Naive thymus-derived CD4-positive, alpha-beta T cell (primary cell): ENCODE measurements at regions not wholly inside any gene's neighbourhood (a gene's known extent, or its start where the extent isn't known, plus 50 kb on each side); places are given as distances from the start of the nearest gene placed in this dataset.

ENCODE experiments used
- ATAC-seq: fragments of 150-1000 bp; cut with Tn5 transposase; 2 replicates; pipeline ENCODE4 v1.10.0; 2021; ENCODE audit warnings: mild to moderate bottlenecking, moderate library complexity
- CTCF ChIA-PET: fragments of 350-600 bp; sonication (Branson Sonifier 250); formaldehyde crosslinking; loops from one replicate; lab custom pipeline; 2021; ENCODE audit warnings: antibody characterized with exemption; lab: Charles Lee
- POLR2A ChIA-PET: fragments of 350-600 bp; sonication (Branson Sonifier 250); formaldehyde crosslinking; loops from one replicate; lab custom pipeline; 2021; ENCODE audit warnings: antibody characterized with exemption, inconsistent platforms; lab: Charles Lee
- DNase-seq, 9 donors: peaks; one replicate each; pipeline versions ENCODE4 v3.0.0 to v3.0.0-alpha.2; 2020 to 2022; ENCODE audit warnings: mixed read lengths in 1 of 9
- H3K27ac ChIP-seq: one replicate; pipeline ENCODE4 v1.7.0; 2013; ENCODE audit warnings: mild to moderate bottlenecking, low read depth, low read length, moderate library complexity
- H3K27me3 ChIP-seq, 2 donors: one replicate each; pipeline ENCODE4 v1.7.0; 2013; ENCODE audit warnings: low read length in 2 of 2, mild to moderate bottlenecking in 2 of 2, moderate library complexity in 2 of 2; ENCODE audit not compliant: control insufficient read depth in 2 of 2, insufficient read depth in 2 of 2
- H3K36me3 ChIP-seq, 3 experiments: 1 replicate in 2 of 3; 2 replicates in 1 of 3; pipeline ENCODE4 v1.7.0; 2013; ENCODE audit warnings: low read length in 3 of 3, mild to moderate bottlenecking in 3 of 3, moderate library complexity in 1 of 3; ENCODE audit not compliant: insufficient read depth in 3 of 3, control insufficient read depth in 2 of 3
- H3K4me1 ChIP-seq, 2 donors: one replicate each; pipeline ENCODE4 v1.7.0; 2013; ENCODE audit warnings: low read length in 2 of 2, mild to moderate bottlenecking in 2 of 2, moderate library complexity in 1 of 2; ENCODE audit not compliant: control insufficient read depth in 2 of 2, insufficient read depth in 2 of 2
- H3K4me3 ChIP-seq: 2 replicates; pipeline ENCODE4 v1.7.0; 2013; ENCODE audit warnings: mild to moderate bottlenecking, low read length
- H3K9me3 ChIP-seq, 3 experiments: 1 replicate in 2 of 3; 2 replicates in 1 of 3; pipeline ENCODE4 v1.7.0; 2013; ENCODE audit warnings: low read length in 3 of 3; ENCODE audit not compliant: control insufficient read depth in 2 of 3
- H3K27ac Mint-ChIP-seq, 9 donors: one replicate each; pipeline ENCODE4 v1.8.0; 2020 to 2022; ENCODE audit warnings: mixed read lengths in 9 of 9, mild to moderate bottlenecking in 8 of 9, moderate library complexity in 5 of 9, inconsistent platforms in 2 of 9
- H3K27me3 Mint-ChIP-seq, 5 donors: one replicate each; pipeline ENCODE4 v1.8.0; 2021 to 2022; ENCODE audit warnings: mixed read lengths in 5 of 5, mild to moderate bottlenecking in 1 of 5
- H3K36me3 Mint-ChIP-seq, 5 donors: one replicate each; pipeline ENCODE4 v1.8.0; 2020 to 2022; ENCODE audit warnings: mixed read lengths in 5 of 5, mild to moderate bottlenecking in 3 of 5, inconsistent platforms in 1 of 5
- H3K4me1 Mint-ChIP-seq, 7 donors: one replicate each; pipeline ENCODE4 v1.8.0; 2020 to 2022; ENCODE audit warnings: mixed read lengths in 7 of 7, mild to moderate bottlenecking in 3 of 7, inconsistent platforms in 1 of 7
- H3K4me3 Mint-ChIP-seq, 10 donors: one replicate each; pipeline ENCODE4 v1.8.0; 2020 to 2022; ENCODE audit warnings: mild to moderate bottlenecking in 10 of 10, mixed read lengths in 10 of 10, moderate library complexity in 6 of 10, inconsistent platforms in 2 of 10
- H3K9me3 Mint-ChIP-seq, 11 donors: one replicate each; pipeline ENCODE4 v1.8.0; 2020 to 2022; ENCODE audit warnings: mixed read lengths in 11 of 11, mild to moderate bottlenecking in 4 of 11, inconsistent platforms in 1 of 11, moderate library complexity in 1 of 11
- intact Hi-C, 2 donors: fragments of 100-400 bp; cut with micrococcal nuclease; formaldehyde crosslinking; loops; one replicate each; pipeline ENCODE4 v1.15.1; 2023

GRCh38 chr21:38980416-38981313 lies 174.9 kb downstream of the ETS2 start:
- peaks cover 0 to 2% (median 0%) of the 10 kb centered on the region in 5 donors for H3K36me3 Mint-ChIP-seq
- H3K27me3 Mint-ChIP-seq, result peaks cover 0 to 64% (median 52%) of the 10 kb centered on the region in 5 donors
- ATAC-seq (no peak), DNase-seq (no peak)
- H3K4me3 Mint-ChIP-seq, result no peak overlapping the region
- ChIA-PET POLR2A (no interaction called here), CTCF (no interaction called here)
- Histone ChIP-seq H3K27ac (no peak overlapping the region), H3K4me3 (no peak overlapping the region), H3K9me3 (no peaks in the 10 kb centered on the region), H3K4me1 (no peaks in the 10 kb centered on the region), H3K36me3 (no peaks in the 10 kb centered on the region), H3K27me3 (peaks cover 0 to 3% of the 10 kb centered on the region in 2 donors)
- H3K27ac Mint-ChIP-seq, result peak overlapping the region in 1 of 9 donors; percentile 62
- peaks cover 3 to 64% (median 10%) of the 10 kb centered on the region in 7 donors for H3K4me1 Mint-ChIP-seq
- H3K9me3 Mint-ChIP-seq, result peaks cover 0 to 6% (median 4%) of the 10 kb centered on the region in 11 donors
- intact Hi-C loops, result no loop called here

GRCh38 chr21:38979271-38980121 lies 173.8 kb downstream of the ETS2 start:
- no peak overlapping the region for H3K27ac ChIP-seq
- Mint-ChIP-seq H3K9me3 (peaks cover 0 to 6% (median 4%) of the 10 kb centered on the region in 11 donors), H3K27me3 (peaks cover 0 to 53% (median 44%) of the 10 kb centered on the region in 5 donors), H3K4me1 (peaks cover 0 to 56% (median under 1%) of the 10 kb centered on the region in 7 donors), H3K27ac (peak overlapping the region in 1 of 9 donors; percentile 82), H3K36me3 (peaks cover 0 to 2% (median 0%) of the 10 kb centered on the region in 5 donors), H3K4me3 (peak overlapping the region in 1 of 10 donors; percentile 31)
- no peak overlapping the region for H3K4me3 ChIP-seq
- intact Hi-C loops, result no loop called here
- H3K36me3 ChIP-seq, result no peaks in the 10 kb centered on the region
- no peaks in the 10 kb centered on the region for H3K4me1 ChIP-seq
- DNase-seq (no peak), ATAC-seq (peak; percentile 81)
- no peaks in the 10 kb centered on the region for H3K9me3 ChIP-seq
- POLR2A ChIA-PET, result no interaction called here
- CTCF ChIA-PET, result no interaction called here
- peaks cover 0 to 3% of the 10 kb centered on the region in 2 donors for H3K27me3 ChIP-seq

- ChIA-PET POLR2A (no interaction called here), CTCF (no interaction called here)
- Mint-ChIP-seq H3K4me1 (peaks cover 0 to 45% (median 0%) of the 10 kb centered on the region in 7 donors), H3K36me3 (peaks cover 0 to 3% (median 0%) of the 10 kb centered on the region in 5 donors), H3K9me3 (peaks cover 0 to 2% (median 0%) of the 10 kb centered on the region in 11 donors), H3K27ac (peak overlapping the region in 1 of 9 donors; percentile 8), H3K27me3 (peaks cover 0 to 35% (median 29%) of the 10 kb centered on the region in 5 donors), H3K4me3 (no peak overlapping the region)
- no peaks in the 10 kb centered on the region for H3K9me3 ChIP-seq
- no peak overlapping the region for H3K4me3 ChIP-seq
- H3K4me1 ChIP-seq, result no peaks in the 10 kb centered on the region
- H3K27me3 ChIP-seq, result no peaks in the 10 kb centered on the region
- intact Hi-C loops, result no loop called here
- DNase-seq, result no peak
- no peaks in the 10 kb centered on the region for H3K36me3 ChIP-seq
- ATAC-seq, result no peak
- no peak overlapping the region for H3K27ac ChIP-seq
Measured at GRCh38 chr21:38976900-38977299, 171.2 kb downstream of the ETS2 start.

- ChIA-PET CTCF (no interaction called here), POLR2A (no interaction called here)
- DNase-seq, result no peak
- no peaks in the 10 kb centered on the region for H3K4me1 ChIP-seq
- ATAC-seq, result no peak
- Mint-ChIP-seq H3K9me3 (peaks cover 0 to 2% (median 0%) of the 10 kb centered on the region in 11 donors), H3K36me3 (peaks cover 0 to 3% (median 0%) of the 10 kb centered on the region in 5 donors), H3K27me3 (peaks cover 0 to 12% (median 1%) of the 10 kb centered on the region in 5 donors), H3K27ac (peak overlapping the region in 1 of 9 donors; percentile 43), H3K4me1 (peaks cover 0 to 21% (median 0%) of the 10 kb centered on the region in 7 donors), H3K4me3 (no peak overlapping the region)
- H3K27me3 ChIP-seq, result no peaks in the 10 kb centered on the region
- no peak overlapping the region for H3K4me3 ChIP-seq
- H3K27ac ChIP-seq, result no peak overlapping the region
- intact Hi-C loops, result no loop called here
- H3K36me3 ChIP-seq, result no peaks in the 10 kb centered on the region
- no peaks in the 10 kb centered on the region for H3K9me3 ChIP-seq
Measured at GRCh38 chr21:38973552-38973951, 167.8 kb downstream of the ETS2 start.

GRCh38 chr21:38972078-38972477 lies 166.3 kb downstream of the ETS2 start:
- Histone ChIP-seq H3K27ac (no peak overlapping the region), H3K9me3 (no peaks in the 10 kb centered on the region), H3K4me1 (no peaks in the 10 kb centered on the region), H3K27me3 (no peaks in the 10 kb centered on the region), H3K4me3 (no peak overlapping the region), H3K36me3 (no peaks in the 10 kb centered on the region)
- DNase-seq, result no peak
- intact Hi-C loops, result no loop called here
- Mint-ChIP-seq H3K4me3 (no peak overlapping the region), H3K27ac (no peak overlapping the region), H3K27me3 (peaks cover 0 to 10% (median 0%) of the 10 kb centered on the region in 5 donors), H3K36me3 (peaks cover 0 to 1% (median 0%) of the 10 kb centered on the region in 5 donors), H3K9me3 (peaks cover 0 to 2% (median 0%) of the 10 kb centered on the region in 11 donors), H3K4me1 (peaks cover 0 to 14% (median 0%) of the 10 kb centered on the region in 7 donors)
- ChIA-PET CTCF (no interaction called here), POLR2A (no interaction called here)
- no peak for ATAC-seq

- Mint-ChIP-seq H3K27me3 (peaks cover 0 to 9% (median 0%) of the 10 kb centered on the region in 5 donors), H3K4me3 (no peak overlapping the region), H3K4me1 (peaks cover 0 to 4% (median 0%) of the 10 kb centered on the region in 7 donors), H3K27ac (no peak overlapping the region), H3K9me3 (no peaks in the 10 kb centered on the region), H3K36me3 (peaks cover 0 to 1% (median 0%) of the 10 kb centered on the region in 5 donors)
- ATAC-seq (no peak), DNase-seq (no peak)
- H3K36me3 ChIP-seq, result no peaks in the 10 kb centered on the region
- no peaks in the 10 kb centered on the region for H3K9me3 ChIP-seq
- no peaks in the 10 kb centered on the region for H3K27me3 ChIP-seq
- CTCF ChIA-PET, result no interaction called here
- no peak overlapping the region for H3K27ac ChIP-seq
- POLR2A ChIA-PET, result no interaction called here
- intact Hi-C loops, result no loop called here
- no peak overlapping the region for H3K4me3 ChIP-seq
- no peaks in the 10 kb centered on the region for H3K4me1 ChIP-seq
Measured at GRCh38 chr21:38970765-38971164, 165.0 kb downstream of the ETS2 start.
